Erythroblast (primary cell): ENCODE measurements at regions not wholly inside any gene's neighbourhood (a gene's known extent, or its start where the extent isn't known, plus 50 kb on each side); places are given as distances from the start of the nearest gene placed in this dataset.

Source experiments
- GATA1 ChIP-seq: IDR thresholded peaks from 2 replicates; pipeline ENCODE4 v1.6.1; 2011; ENCODE audit warnings: low read depth, mild to moderate bottlenecking, control low read depth, low read length, moderate library complexity
- POLR2A ChIP-seq: IDR thresholded peaks from 2 replicates; pipeline ENCODE4 v1.6.1; 2011; ENCODE audit warnings: mild to moderate bottlenecking, low read length

DNA sequence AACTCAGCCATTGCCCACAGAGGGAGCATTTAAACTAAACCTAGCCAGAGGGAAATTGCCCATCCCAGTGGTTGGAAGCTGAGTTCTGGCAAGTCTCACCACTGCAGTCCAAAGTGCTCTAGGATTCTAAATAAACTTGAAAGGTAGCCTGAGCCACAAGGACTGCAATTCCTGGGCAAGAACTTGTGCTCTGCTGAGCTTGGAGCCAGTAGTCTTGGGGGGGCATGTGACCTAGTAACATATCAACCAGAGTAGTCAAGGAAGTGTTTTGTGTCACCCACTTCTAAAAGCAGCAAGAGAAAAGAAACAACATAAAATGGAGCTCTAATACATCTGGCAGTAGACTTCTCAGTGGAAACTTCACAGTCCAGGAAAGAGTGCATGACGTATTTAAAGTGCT lies 167.0 kb downstream of the PTH2R start:
- TF ChIP-seq POLR2A (no peak), GATA1 (no peak)
